MM.1S (cell line): ENCODE measurements at regions not wholly inside any gene's neighbourhood (a gene's known extent, or its start where the extent isn't known, plus 50 kb on each side); places are given as distances from the start of the nearest gene placed in this dataset.

ENCODE experiments used
- DNase-seq: peaks from one replicate; pipeline ENCODE4 v3.0.0-alpha.2; 2015
- H2AFZ ChIP-seq: fragments of 300-600 bp; sonication (generic); 2 replicates; pipeline ENCODE4 v1.6.0; 2016; ENCODE audit warnings: antibody characterized with exemption, low read length
- H3F3A ChIP-seq: fragments of 300-600 bp; sonication (generic); 2 replicates; pipeline ENCODE4 v1.6.1; 2016; ENCODE audit warnings: mild to moderate bottlenecking, antibody characterized with exemption, low read length, moderate library complexity, mixed read lengths; ENCODE audit not compliant: insufficient read depth
- H3K27ac ChIP-seq: fragments of 300-600 bp; sonication (generic); 2 replicates; pipeline ENCODE4 v1.5.1; 2016; ENCODE audit warnings: mild to moderate bottlenecking, low read length
- H3K27me3 ChIP-seq: fragments of 300-600 bp; sonication (generic); replicated peaks from 2 replicates; pipeline ENCODE4 v1.6.0; 2016; ENCODE audit warnings: low read length; ENCODE audit not compliant: insufficient read depth
- H3K36me3 ChIP-seq: fragments of 300-600 bp; sonication (generic); replicated peaks from 2 replicates; pipeline ENCODE4 v1.6.1; 2016; ENCODE audit warnings: mild to moderate bottlenecking, low read length, mixed read lengths; ENCODE audit not compliant: insufficient read depth
- H3K4me1 ChIP-seq: fragments of 300-600 bp; sonication (generic); 2 replicates; pipeline ENCODE4 v1.6.1; 2016; ENCODE audit warnings: low read length, mixed read lengths
- H3K4me2 ChIP-seq: fragments of 300-600 bp; sonication (generic); 2 replicates; pipeline ENCODE4 v1.6.0; 2016; ENCODE audit warnings: low read depth, low read length
- H3K4me3 ChIP-seq: fragments of 300-600 bp; sonication (generic); 2 replicates; pipeline ENCODE4 v1.5.1; 2016; ENCODE audit warnings: low read length, mixed read lengths
- H3K79me2 ChIP-seq: fragments of 300-600 bp; sonication (generic); 2 replicates; pipeline ENCODE4 v1.6.1; 2016; ENCODE audit warnings: mixed run types, low read length, mixed read lengths
- H3K9ac ChIP-seq: fragments of 300-600 bp; sonication (generic); 2 replicates; pipeline ENCODE4 v1.6.1; 2016; ENCODE audit warnings: low read length, mixed read lengths
- H3K9me2 ChIP-seq: fragments of 300-600 bp; sonication (generic); replicated peaks from 2 replicates; pipeline ENCODE4 v1.6.1; 2016; ENCODE audit warnings: mild to moderate bottlenecking, low read length, mixed read lengths; ENCODE audit not compliant: insufficient read depth
- H3K9me3 ChIP-seq: fragments of 300-600 bp; sonication (generic); replicated peaks from 2 replicates; pipeline ENCODE4 v1.6.1; 2016; ENCODE audit warnings: mild to moderate bottlenecking, low read length, mixed read lengths; ENCODE audit not compliant: insufficient read depth
- H4K20me1 ChIP-seq: fragments of 300-600 bp; sonication (generic); 2 replicates; pipeline ENCODE4 v1.6.1; 2016; ENCODE audit warnings: mild to moderate bottlenecking, low read length, moderate library complexity, mixed read lengths; ENCODE audit not compliant: insufficient read depth
- CTCF ChIP-seq: fragments of 300-600 bp; sonication (generic); IDR thresholded peaks from 2 replicates; pipeline ENCODE4 v1.5.1; 2016; ENCODE audit warnings: antibody characterized with exemption, low read length, mixed read lengths
- EZH2 ChIP-seq: fragments of 300-600 bp; sonication (generic); optimal IDR thresholded peaks from 2 replicates; pipeline ENCODE3; 2017; ENCODE audit warnings: low read depth, mild to moderate bottlenecking, antibody characterized with exemption, low read length, mixed read lengths
- EZH2phosphoT487 ChIP-seq: fragments of 300-600 bp; sonication (generic); IDR thresholded peaks from 2 replicates; pipeline ENCODE4 v1.6.1; 2018; ENCODE audit warnings: antibody characterized with exemption, low read length

DNA sequence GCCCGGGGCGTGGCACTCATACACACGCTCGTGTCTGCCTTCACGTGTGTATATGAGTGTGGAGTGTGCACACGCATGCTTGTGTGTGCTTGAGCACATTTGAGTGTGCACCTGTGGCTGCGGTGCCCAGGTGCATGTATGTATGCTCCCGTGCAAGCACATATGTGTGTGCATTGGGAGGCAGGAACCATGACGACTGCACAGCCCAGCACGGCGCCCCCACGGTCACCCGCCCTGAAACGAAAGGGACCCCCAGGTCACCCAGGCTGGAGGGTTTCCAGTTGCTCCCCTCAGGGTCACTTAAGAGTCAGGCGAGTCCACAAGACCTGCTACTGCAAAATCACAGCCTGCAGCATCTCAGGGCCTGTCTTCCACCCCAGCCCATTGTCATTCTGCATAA, 94.7 kb downstream of the YTHDF1 start:
- Histone ChIP-seq H3K9me2 (no peaks in the 10 kb centered on the region), H3K4me1 (no peaks in the 10 kb centered on the region), H3K4me3 (no peak overlapping the region), H3K27me3 (peaks cover 90% of the 10 kb centered on the region), H3F3A (no peaks in the 10 kb centered on the region), H3K9ac (no peak overlapping the region), H2AFZ (no peak overlapping the region), H3K79me2 (no peaks in the 10 kb centered on the region), H3K27ac (no peak overlapping the region), H3K4me2 (no peak overlapping the region), H4K20me1 (no peaks in the 10 kb centered on the region; the same call in 1 of the 2 replicates), H3K9me3 (no peaks in the 10 kb centered on the region), H3K36me3 (no peaks in the 10 kb centered on the region)
- no peak for DNase-seq
- TF ChIP-seq EZH2, result no peak
- TF ChIP-seq EZH2phosphoT487, result no peak
- TF ChIP-seq CTCF, result no peak

GRCh38 chr20:63120808-63121090, 95.2 kb downstream of the YTHDF1 start:
- DNase-seq, result no peak
- no peaks in the 10 kb centered on the region; the same call in 1 of the 2 replicates for H4K20me1 ChIP-seq
- no peaks in the 10 kb centered on the region for H3F3A ChIP-seq
- H3K36me3 ChIP-seq, result no peaks in the 10 kb centered on the region
- no peaks in the 10 kb centered on the region for H3K79me2 ChIP-seq
- no peak overlapping the region for H2AFZ ChIP-seq
- H3K9me3 ChIP-seq, result no peaks in the 10 kb centered on the region
- H3K4me2 ChIP-seq, result no peak overlapping the region
- H3K4me1 ChIP-seq, result no peaks in the 10 kb centered on the region
- H3K27me3 ChIP-seq, result peaks cover 90% of the 10 kb centered on the region
- TF ChIP-seq CTCF (no peak), EZH2 (no peak), EZH2phosphoT487 (no peak)
- no peaks in the 10 kb centered on the region for H3K9me2 ChIP-seq
- no peak overlapping the region for H3K4me3 ChIP-seq
- H3K9ac ChIP-seq, result no peak overlapping the region
- H3K27ac ChIP-seq, result no peak overlapping the region

GRCh38 chr20:63119963-63120807, 95.7 kb downstream of the YTHDF1 start:
- H3K4me1 ChIP-seq, result no peaks in the 10 kb centered on the region
- DNase-seq, result no peak
- no peaks in the 10 kb centered on the region for H3K9me3 ChIP-seq
- H3K79me2 ChIP-seq, result no peaks in the 10 kb centered on the region
- H3K27me3 ChIP-seq, result peaks cover 90% of the 10 kb centered on the region
- no peak overlapping the region for H3K4me2 ChIP-seq
- H3K27ac ChIP-seq, result no peak overlapping the region
- no peaks in the 10 kb centered on the region for H3K36me3 ChIP-seq
- H3K9ac ChIP-seq, result no peak overlapping the region
- H3K4me3 ChIP-seq, result no peak overlapping the region
- no peaks in the 10 kb centered on the region for H3F3A ChIP-seq
- H2AFZ ChIP-seq, result no peak overlapping the region
- no peaks in the 10 kb centered on the region for H3K9me2 ChIP-seq
- H4K20me1 ChIP-seq, result no peaks in the 10 kb centered on the region; the same call in 1 of the 2 replicates
- TF ChIP-seq EZH2phosphoT487, result no peak
- TF ChIP-seq EZH2, result no peak
- no peak for TF ChIP-seq CTCF
